ENCODE measurements at regions not wholly inside any gene's neighbourhood (a gene's known extent, or its start where the extent isn't known, plus 50 kb on each side); places are given as distances from the start of the nearest gene placed in this dataset.

- TF ChIP-seq CTCF (IDR thresholded peaks at IDR 0.05) (no peak), POLR2A (IDR thresholded peaks at IDR 0.05) (no peak), POLR2AphosphoS5 (IDR thresholded peaks at IDR 0.05) (no peak)
Measured at GRCh38 chr1:228992044-228992443, 256.8 kb downstream of the RHOU start.
